Pancreas (tissue), 10 donors: ENCODE measurements at regions not wholly inside any gene's neighbourhood (a gene's known extent, or its start where the extent isn't known, plus 50 kb on each side); places are given as distances from the start of the nearest gene placed in this dataset.

ENCODE experiments used
- ATAC-seq, 4 donors: fragments of 200-7000 bp; cut with Tn5 transposase; one replicate each; pipeline versions ENCODE4 v1.8.0 to v1.9.1; 2020; ENCODE audit warnings: mild to moderate bottlenecking in 4 of 4, moderate library complexity in 4 of 4
- DNase-seq, 6 donors: peaks; one replicate each; pipeline ENCODE4 v3.0.0-alpha.2; 2020
- FAIRE-seq: peaks from 2 replicates; lab custom pipeline; 2012; peaks lifted over from hg19 to GRCh38; lab: Jason Lieb, UNC
- H3K27ac ChIP-seq, 4 donors: fragments of 200-600 bp; sonication (generic); 1 replicate in 3 of 4; 2 replicates in 1 of 4; pipeline versions ENCODE4 v1.5.0 to v1.8.0; 2020
- H3K27me3 ChIP-seq, 4 donors: fragments of 200-600 bp; one replicate each; pipeline ENCODE4 v1.8.0; 2021
- H3K36me3 ChIP-seq, 3 donors: fragments of 200-600 bp; sonication (generic) in 1 of 3; one replicate each; pipeline versions ENCODE4 v1.5.0 to v1.8.0; 2020 to 2021
- H3K4me1 ChIP-seq, 3 donors: fragments of 200-600 bp; one replicate each; pipeline ENCODE4 v1.8.0; 2021
- H3K4me3 ChIP-seq, 4 donors: fragments of 200-600 bp; sonication (generic) in 2 of 4; one replicate each; pipeline versions ENCODE4 v1.5.0 to v1.8.0; 2020 to 2021
- H3K9me3 ChIP-seq, 4 donors: fragments of 200-600 bp; one replicate each; pipeline ENCODE4 v1.8.0; 2021
- CTCF ChIP-seq, 4 donors: fragments of 200-600 bp; sonication (generic) in 3 of 4; IDR thresholded peaks; one replicate each; pipeline versions ENCODE4 v1.5.0 to v1.8.0; 2021; ENCODE audit warnings: antibody characterized with exemption in 4 of 4
- WGBS, 2 donors: extraction: QIAGEN DNeasy Blood & Tissue Kit; methylation state at CpG; one replicate each; pipeline ENCODE4 v1.1.7; 2013; 5-methylcytosine and 5-hydroxymethylcytosine counted together
- intact Hi-C, 3 donors: fragments of 100-400 bp; cut with DNase I; formaldehyde crosslinking; loops; one replicate each; pipeline versions ENCODE4 v1.11.1 to v1.14.2; 2022
- donor health status: healthy with polysubstance abuse.
- donor health status: DM: no; HTN: no; CAD: no; lungs with moderate emphysema.
- donor health status: DM: no; HTN: no; CAD: no.
- donor health status: control.
- donor health status: control.
- donor health status: Bipolar disorder and iron deficiency.
- donor health status: DM: yes; HTN: yes; CAD: no.
- donor health status: DM: no; HTN: no; CAD: no.
- donor health status: DM: no; HTN: no; CAD: no.
- donor health status: DM: yes; HTN: yes; CAD: no.

GRCh38 chr7:121633186-121633585 lies 237.1 kb upstream of the FAM3C start:
- no peak overlapping the region for H3K4me3 ChIP-seq
- H3K36me3 ChIP-seq = no peaks in the 10 kb centered on the region
- H3K27me3 ChIP-seq = no peaks in the 10 kb centered on the region
- H3K4me1 ChIP-seq = no peaks in the 10 kb centered on the region
- DNase-seq (no peak), ATAC-seq (no peak), FAIRE-seq (no peak)
- 70 to 75% methylated on average over 3 of the region's 3 CpGs for WGBS, 2 donors
- intact Hi-C loops = no loop called here
- TF ChIP-seq CTCF (IDR thresholded peaks at IDR 0.05) = no peak
- no peaks in the 10 kb centered on the region for H3K9me3 ChIP-seq
- no peak overlapping the region for H3K27ac ChIP-seq

GRCh38 chr7:121624958-121625357 lies 228.8 kb upstream of the FAM3C start:
- intact Hi-C loops = no loop called here
- FAIRE-seq = no peak
- Histone ChIP-seq H3K36me3 (no peaks in the 10 kb centered on the region), H3K9me3 (no peaks in the 10 kb centered on the region), H3K27me3 (no peaks in the 10 kb centered on the region), H3K27ac (no peak overlapping the region), H3K4me1 (peaks cover 0 to 10% (median 9%) of the 10 kb centered on the region in 3 donors), H3K4me3 (no peak overlapping the region)
- ATAC-seq = peak in 3 of 4 donors; percentile 33 to 82 (median 57)
- no peak for TF ChIP-seq CTCF (IDR thresholded peaks at IDR 0.05)
- WGBS, 2 donors = 73 to 77% methylated on average over 3 of the region's 3 CpGs
- DNase-seq = peak in 3 of 6 donors; percentile 25 to 40 (median 29)

GRCh38 chr7:121623130-121623872 lies 227.2 kb upstream of the FAM3C start:
- H3K9me3 ChIP-seq = no peaks in the 10 kb centered on the region
- FAIRE-seq (no peak), DNase-seq (no peak), ATAC-seq (no peak)
- intact Hi-C loops = no loop called here
- H3K4me3 ChIP-seq = no peak overlapping the region
- WGBS, 2 donors = 72 to 84% methylated on average over 6 of the region's 6 CpGs
- no peaks in the 10 kb centered on the region for H3K36me3 ChIP-seq
- H3K4me1 ChIP-seq = peaks cover 3 to 10% (median 9%) of the 10 kb centered on the region in 3 donors
- H3K27me3 ChIP-seq = no peaks in the 10 kb centered on the region
- no peak overlapping the region for H3K27ac ChIP-seq
- TF ChIP-seq CTCF (IDR thresholded peaks at IDR 0.05) = no peak

DNA sequence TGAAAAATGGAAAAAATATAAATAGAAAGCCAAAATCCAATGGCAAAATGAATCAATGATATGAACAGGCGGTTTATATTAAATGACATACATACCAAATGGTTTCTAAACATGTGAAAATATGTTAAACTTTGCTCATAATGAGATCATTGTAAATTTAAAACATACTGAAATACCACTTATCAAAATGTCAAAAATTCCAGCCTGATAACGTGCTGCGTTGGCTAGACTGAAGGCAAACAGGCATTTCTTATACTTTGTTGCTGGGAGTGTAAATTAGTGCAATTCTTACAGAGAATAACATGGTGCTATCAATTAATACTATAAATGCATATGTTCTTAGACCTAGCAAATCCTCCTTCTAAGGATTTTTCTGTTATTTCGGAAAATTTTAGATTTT lies 225.8 kb upstream of the FAM3C start:
- no peaks in the 10 kb centered on the region for H3K36me3 ChIP-seq
- DNase-seq = no peak
- peak overlapping the region in 1 of 4 donors; percentile 6 for H3K27ac ChIP-seq
- WGBS, 2 donors = 61 to 65% methylated on average over 4 of the region's 4 CpGs
- no peak overlapping the region for H3K4me3 ChIP-seq
- TF ChIP-seq CTCF (IDR thresholded peaks at IDR 0.05) = no peak
- peak in 3 of 4 donors; percentile 39 to 67 (median 54) for ATAC-seq
- FAIRE-seq = no peak
- H3K9me3 ChIP-seq = no peaks in the 10 kb centered on the region
- intact Hi-C loops = no loop called here
- no peaks in the 10 kb centered on the region for H3K27me3 ChIP-seq
- peaks cover 3 to 10% (median 9%) of the 10 kb centered on the region in 3 donors for H3K4me1 ChIP-seq

- Histone ChIP-seq H3K36me3 (no peaks in the 10 kb centered on the region), H3K9me3 (no peaks in the 10 kb centered on the region), H3K27ac (no peak overlapping the region), H3K4me3 (no peak overlapping the region), H3K4me1 (peaks cover 3 to 10% (median 9%) of the 10 kb centered on the region in 3 donors), H3K27me3 (no peaks in the 10 kb centered on the region)
- intact Hi-C loops = no loop called here
- no peak for TF ChIP-seq CTCF (IDR thresholded peaks at IDR 0.05)
- FAIRE-seq (no peak), DNase-seq (no peak), ATAC-seq (no peak)
- 92 to 94% methylated on average over 11 of the region's 11 CpGs for WGBS, 2 donors
These were observed 225.0 kb upstream of the FAM3C start for GRCh38 chr7:121620953-121621606.
